NB4 (cell line): ENCODE measurements at regions not wholly inside any gene's neighbourhood (a gene's known extent, or its start where the extent isn't known, plus 50 kb on each side); places are given as distances from the start of the nearest gene placed in this dataset.
"Not testable (repeated sequence)": the region's sequence is repeated elsewhere in the genome, so short reads cannot be mapped to it uniquely, and the experiment has no call there.

Experiments used
- DNase-seq: peaks from one replicate; pipeline ENCODE4 v3.0.0; 2010; ENCODE audit warnings: low read depth
- H3K4me3 ChIP-seq: one replicate; pipeline ENCODE4 v1.5.1; 2011; ENCODE audit warnings: mild to moderate bottlenecking, low read depth, low read length, moderate library complexity
- CTCF ChIP-seq: IDR thresholded peaks from one replicate; pipeline ENCODE4 v1.5.1; 2012; ENCODE audit warnings: low read depth, low read length
- MAX ChIP-seq: IDR thresholded peaks from 2 replicates; pipeline ENCODE4 v1.6.1; 2011; ENCODE audit warnings: low read depth, low read length
- MYC ChIP-seq: IDR thresholded peaks from 2 replicates; pipeline ENCODE4 v1.6.1; 2011; ENCODE audit warnings: low read depth, low read length
- POLR2A ChIP-seq: IDR thresholded peaks from 2 replicates; pipeline ENCODE4 v1.6.1; 2011; ENCODE audit warnings: mild to moderate bottlenecking; ENCODE audit not compliant: insufficient read length; ENCODE audit errors: extremely low read depth

GRCh38 chr14:99995700-99996356 lies 69.4 kb upstream of the EVL start:
- DNase-seq, result peak; percentile 83
- H3K4me3 ChIP-seq, result no peak overlapping the region
- no peak for TF ChIP-seq POLR2A
- TF ChIP-seq MAX, result 0 out of 2 replicates have a peak, but pooled peaks have one; percentile 21
- TF ChIP-seq MYC, result no peak
- peak; percentile 92 for TF ChIP-seq CTCF

GRCh38 chr14:99996951-99997571 lies 68.2 kb upstream of the EVL start:
- no peak for TF ChIP-seq MYC
- no peak for TF ChIP-seq CTCF
- no peak for TF ChIP-seq MAX
- TF ChIP-seq POLR2A, result no peak
- no peak for DNase-seq
- H3K4me3 ChIP-seq, result no peak overlapping the region

- H3K4me3 ChIP-seq, DNase-seq: not testable (repeated sequence)
These were observed 64.8 kb upstream of the EVL start for GRCh38 chr14:100000398-100000797.

- DNase-seq, result peak; percentile 32
- no peak overlapping the region for H3K4me3 ChIP-seq
- no peak for TF ChIP-seq CTCF
- TF ChIP-seq MYC, result no peak
- no peak for TF ChIP-seq POLR2A
- TF ChIP-seq MAX, result no peak
These were observed 60.8 kb upstream of the EVL start for GRCh38 chr14:100004392-100004791.

GRCh38 chr14:100007254-100007653 lies 58.0 kb upstream of the EVL start:
- TF ChIP-seq POLR2A (no peak), MAX (no peak), MYC (no peak), CTCF (no peak)

GRCh38 chr14:100009802-100010201 lies 55.4 kb upstream of the EVL start:
- H3K4me3 ChIP-seq, result not testable (repeated sequence)

More at GRCh38 chr14:100007254-100007653, 58.0 kb upstream of the EVL start:
- no peak for DNase-seq
- H3K4me3 ChIP-seq, result no peak overlapping the region

GRCh38 chr14:100010679-100011078 lies 54.5 kb upstream of the EVL start:
- H3K4me3 ChIP-seq, result no peak overlapping the region
- no peak for TF ChIP-seq POLR2A
- TF ChIP-seq MYC, result no peak
- no peak for TF ChIP-seq CTCF
- TF ChIP-seq MAX, result no peak
- DNase-seq, result no peak

More at GRCh38 chr14:100009802-100010201, 55.4 kb upstream of the EVL start:
- not testable (repeated sequence) for DNase-seq
